SK-N-SH treated with all-trans-retinoic acid at 6 μM for 48 hours (cell line): ENCODE measurements at regions not wholly inside any gene's neighbourhood (a gene's known extent, or its start where the extent isn't known, plus 50 kb on each side); places are given as distances from the start of the nearest gene placed in this dataset.

Experiments used
- ESRRG ChIP-seq: fragments of 250-450 bp; sonication (Bioruptor Pico); IDR thresholded peaks from 2 replicates; pipeline ENCODE4 v1.6.1; 2021; ENCODE audit warnings: mild to moderate bottlenecking
- PPARA ChIP-seq: fragments of 250-450 bp; sonication (Bioruptor Pico); IDR thresholded peaks from 2 replicates; pipeline ENCODE4 v1.5.0; 2020; ENCODE audit warnings: mild to moderate bottlenecking, borderline replicate concordance

- TF ChIP-seq ESRRG (CRISPR knock-in tag) (no peak), PPARA (CRISPR knock-in tag) (no peak)
These were observed 354.4 kb upstream of the MKI67 start for GRCh38 chr10:128480601-128481000.
